Endothelial cell (in vitro differentiated cells): ENCODE measurements at regions not wholly inside any gene's neighbourhood (a gene's known extent, or its start where the extent isn't known, plus 50 kb on each side); places are given as distances from the start of the nearest gene placed in this dataset.

Experiments used
- DNase-seq: peaks from one replicate; pipeline ENCODE4 v3.0.0; 2021; ENCODE audit warnings: low spot score
- H3K27ac Mint-ChIP-seq: one replicate; pipeline ENCODE4 v1.8.0; 2021; ENCODE audit warnings: mixed read lengths, inconsistent platforms; ENCODE audit not compliant: unreplicated experiment
- H3K27me3 Mint-ChIP-seq: one replicate; pipeline ENCODE4 v1.8.0; 2021; ENCODE audit warnings: mild to moderate bottlenecking, moderate library complexity, mixed read lengths, inconsistent platforms; ENCODE audit not compliant: unreplicated experiment
- H3K36me3 Mint-ChIP-seq: one replicate; pipeline ENCODE4 v1.8.0; 2021; ENCODE audit warnings: mild to moderate bottlenecking, low read depth, mixed read lengths, inconsistent platforms; ENCODE audit not compliant: unreplicated experiment
- H3K4me1 Mint-ChIP-seq: one replicate; pipeline ENCODE4 v1.8.0; 2021; ENCODE audit warnings: mild to moderate bottlenecking, mixed read lengths, inconsistent platforms; ENCODE audit not compliant: unreplicated experiment
- H3K4me3 Mint-ChIP-seq: one replicate; pipeline ENCODE4 v1.8.0; 2021; ENCODE audit warnings: mild to moderate bottlenecking, mixed read lengths, inconsistent platforms; ENCODE audit not compliant: unreplicated experiment
- H3K9me3 Mint-ChIP-seq: one replicate; pipeline ENCODE4 v1.8.0; 2021; ENCODE audit warnings: mixed read lengths, inconsistent platforms; ENCODE audit not compliant: unreplicated experiment
- TF ChIP-seq, protein P1 (sequence below): fragments of 200-600 bp; sonication (generic); IDR thresholded peaks from one replicate; pipeline ENCODE4 v1.5.0; 2021; ENCODE audit warnings: antibody characterized with exemption; ENCODE audit not compliant: unreplicated experiment

DNA sequence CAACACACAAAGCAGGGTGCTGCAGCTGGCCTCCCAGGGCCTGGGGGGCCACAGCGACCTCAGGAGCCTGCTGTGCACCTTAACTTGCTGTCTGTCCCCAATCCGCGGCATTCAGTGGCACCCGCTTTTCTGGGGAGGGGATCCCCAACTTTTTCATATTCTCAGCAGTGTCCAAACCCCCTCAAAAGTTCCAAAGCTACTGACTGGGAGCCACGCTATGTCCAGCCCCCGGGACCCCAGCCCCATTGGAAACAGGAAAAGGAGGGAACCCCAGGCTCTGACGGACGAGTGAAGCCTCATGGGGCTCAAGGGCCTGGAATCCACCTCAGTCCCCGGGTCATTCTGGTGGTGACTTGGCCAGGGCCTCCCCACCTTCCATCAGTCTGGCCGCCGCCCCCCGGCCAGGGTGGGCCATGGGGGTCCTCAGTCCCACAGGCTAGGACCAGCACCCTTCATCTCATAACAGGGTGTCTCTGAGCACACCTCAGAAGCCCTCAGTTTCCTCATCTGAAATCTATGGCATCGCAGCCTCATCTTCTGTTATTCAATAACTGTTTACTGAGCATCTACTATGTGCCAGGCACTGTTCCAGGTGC, 127.3 kb downstream of the NCOR2 start:
- Mint-ChIP-seq H3K27me3 (peaks cover 25% of the 10 kb centered on the region), H3K36me3 (peaks cover 17% of the 10 kb centered on the region), H3K9me3 (no peaks in the 10 kb centered on the region), H3K4me1 (peaks cover 13% of the 10 kb centered on the region), H3K4me3 (no peak overlapping the region), H3K27ac (no peak overlapping the region)
- no peak for DNase-seq
- TF ChIP-seq, protein P1, sequence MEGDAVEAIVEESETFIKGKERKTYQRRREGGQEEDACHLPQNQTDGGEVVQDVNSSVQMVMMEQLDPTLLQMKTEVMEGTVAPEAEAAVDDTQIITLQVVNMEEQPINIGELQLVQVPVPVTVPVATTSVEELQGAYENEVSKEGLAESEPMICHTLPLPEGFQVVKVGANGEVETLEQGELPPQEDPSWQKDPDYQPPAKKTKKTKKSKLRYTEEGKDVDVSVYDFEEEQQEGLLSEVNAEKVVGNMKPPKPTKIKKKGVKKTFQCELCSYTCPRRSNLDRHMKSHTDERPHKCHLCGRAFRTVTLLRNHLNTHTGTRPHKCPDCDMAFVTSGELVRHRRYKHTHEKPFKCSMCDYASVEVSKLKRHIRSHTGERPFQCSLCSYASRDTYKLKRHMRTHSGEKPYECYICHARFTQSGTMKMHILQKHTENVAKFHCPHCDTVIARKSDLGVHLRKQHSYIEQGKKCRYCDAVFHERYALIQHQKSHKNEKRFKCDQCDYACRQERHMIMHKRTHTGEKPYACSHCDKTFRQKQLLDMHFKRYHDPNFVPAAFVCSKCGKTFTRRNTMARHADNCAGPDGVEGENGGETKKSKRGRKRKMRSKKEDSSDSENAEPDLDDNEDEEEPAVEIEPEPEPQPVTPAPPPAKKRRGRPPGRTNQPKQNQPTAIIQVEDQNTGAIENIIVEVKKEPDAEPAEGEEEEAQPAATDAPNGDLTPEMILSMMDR, result no peak

DNA sequence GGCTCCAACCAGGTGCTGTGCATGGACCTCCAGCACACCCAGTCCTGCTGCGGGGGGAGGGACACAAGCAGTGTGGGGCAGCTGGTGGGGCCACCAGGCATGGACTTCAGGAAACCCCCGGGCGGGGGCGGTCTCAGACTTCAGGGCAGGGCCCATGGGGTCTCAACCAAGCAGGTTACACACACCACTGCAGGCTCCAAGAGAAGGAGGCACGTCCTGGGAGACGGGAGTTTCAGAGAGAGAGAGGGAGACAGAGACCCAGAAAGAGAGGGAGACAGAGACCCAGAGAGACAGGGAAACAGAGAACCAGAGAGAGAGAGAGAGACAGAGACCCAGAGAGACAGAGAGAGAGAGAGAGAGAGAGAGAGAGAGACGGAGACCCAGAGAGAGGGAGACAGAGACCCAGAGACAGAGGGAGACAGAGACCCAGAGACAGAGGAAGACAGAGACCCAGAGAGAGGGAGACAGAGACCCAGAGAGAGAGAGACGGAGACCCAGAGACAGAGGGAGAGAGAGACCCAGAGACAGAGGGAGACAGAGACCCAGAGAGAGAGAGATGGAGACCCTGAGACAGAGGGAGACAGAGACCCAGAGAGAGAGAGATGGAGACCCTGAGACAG, 128.9 kb downstream of the NCOR2 start:
- H3K4me3 Mint-ChIP-seq, result no peak overlapping the region
- H3K9me3 Mint-ChIP-seq, result no peaks in the 10 kb centered on the region
- peaks cover 6% of the 10 kb centered on the region for H3K36me3 Mint-ChIP-seq
- H3K27ac Mint-ChIP-seq, result no peak overlapping the region
- no peak for DNase-seq
- TF ChIP-seq, protein P1, result no peak
- H3K27me3 Mint-ChIP-seq, result peaks cover 28% of the 10 kb centered on the region
- peaks cover 10% of the 10 kb centered on the region for H3K4me1 Mint-ChIP-seq

DNA sequence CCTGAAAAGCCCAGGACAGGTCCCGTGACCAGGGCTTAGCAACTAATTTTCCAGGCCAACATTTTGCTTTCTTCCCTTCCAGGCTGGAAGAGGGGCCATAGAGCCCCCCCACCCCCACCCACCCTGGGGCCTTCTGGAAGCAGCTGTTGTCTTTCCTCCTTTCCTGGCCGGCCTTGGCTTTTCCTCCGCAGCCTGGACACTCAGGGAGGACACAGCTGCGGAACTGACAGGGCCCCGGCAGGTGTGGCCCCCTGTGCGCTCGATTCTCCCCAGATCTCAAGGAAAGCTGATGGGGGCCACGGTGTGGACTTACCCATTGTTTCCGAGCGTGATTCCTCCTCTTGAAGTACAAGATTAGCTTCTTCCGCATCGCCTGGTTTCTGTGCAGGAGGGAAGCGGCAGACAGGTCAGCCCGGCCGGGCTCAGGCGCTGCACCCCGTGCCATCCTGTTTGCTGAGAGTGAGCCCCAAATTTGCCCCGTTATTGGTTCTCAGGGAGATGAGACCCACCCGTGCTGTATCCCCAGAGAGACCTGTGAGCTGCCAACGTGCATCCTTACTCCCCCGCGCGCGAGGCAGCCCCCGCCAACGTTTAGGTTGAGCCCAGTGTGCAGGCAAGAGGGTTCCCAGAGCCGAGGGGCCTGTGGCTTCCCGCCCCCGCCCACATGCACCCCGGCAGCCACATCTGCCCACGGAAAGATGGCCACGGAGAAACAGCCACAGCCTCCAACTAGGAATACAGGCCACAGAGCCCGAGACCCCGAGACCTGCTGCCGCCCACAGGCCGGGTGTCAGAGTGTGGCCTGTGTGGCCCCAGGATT, 129.6 kb downstream of the NCOR2 start:
- peaks cover 10% of the 10 kb centered on the region for H3K4me1 Mint-ChIP-seq
- H3K4me3 Mint-ChIP-seq, result no peak overlapping the region
- no peaks in the 10 kb centered on the region for H3K9me3 Mint-ChIP-seq
- no peak for DNase-seq
- H3K27ac Mint-ChIP-seq, result no peak overlapping the region
- TF ChIP-seq, protein P1, result no peak
- H3K27me3 Mint-ChIP-seq, result peaks cover 28% of the 10 kb centered on the region
- H3K36me3 Mint-ChIP-seq, result peaks cover 6% of the 10 kb centered on the region

DNA sequence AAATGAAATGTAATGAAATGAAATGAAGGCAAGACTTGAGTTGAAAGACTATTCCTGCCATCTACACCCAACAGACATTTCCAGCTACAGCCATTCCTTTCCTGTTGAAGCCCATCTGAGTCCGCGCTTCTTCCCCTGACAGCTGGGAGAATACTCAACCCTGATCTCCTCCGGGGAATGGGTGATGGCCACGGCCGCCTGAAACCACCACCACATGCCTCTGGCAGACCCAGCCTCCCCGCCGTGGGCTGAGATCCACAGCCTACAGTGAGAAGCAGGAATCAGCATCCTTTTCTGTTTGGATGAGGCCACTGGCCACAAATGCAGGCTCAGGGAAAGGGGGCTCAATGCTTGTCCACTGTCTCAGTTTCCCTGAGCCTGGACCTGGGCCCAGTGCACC, 130.3 kb downstream of the NCOR2 start:
- Mint-ChIP-seq H3K4me3 (no peak overlapping the region), H3K4me1 (peaks cover 10% of the 10 kb centered on the region), H3K36me3 (peaks cover under 1% of the 10 kb centered on the region), H3K9me3 (no peaks in the 10 kb centered on the region), H3K27ac (no peak overlapping the region), H3K27me3 (peaks cover 28% of the 10 kb centered on the region)
- TF ChIP-seq, protein P1, result no peak
- no peak for DNase-seq

- Mint-ChIP-seq H3K36me3 (peaks cover 7% of the 10 kb centered on the region), H3K27ac (no peak overlapping the region), H3K27me3 (peaks cover 25% of the 10 kb centered on the region), H3K4me3 (no peak overlapping the region), H3K4me1 (peaks cover 10% of the 10 kb centered on the region), H3K9me3 (no peaks in the 10 kb centered on the region)
- DNase-seq, result no peak
- TF ChIP-seq, protein P1, result no peak
Observed at GRCh38 chr12:124436366-124436765, 131.0 kb downstream of the NCOR2 start.
